IPS DF 4.7 (cell line): ENCODE measurements at regions not wholly inside any gene's neighbourhood (a gene's known extent, or its start where the extent isn't known, plus 50 kb on each side); places are given as distances from the start of the nearest gene placed in this dataset.
"Not testable (repeated sequence)": the region's sequence is repeated elsewhere in the genome, so short reads cannot be mapped to it uniquely, and the experiment has no call there.

Source experiments
- DNase-seq: peaks from one replicate; pipeline ENCODE4 v3.0.0-alpha.2; 2013; ENCODE audit warnings: low spot score; ENCODE audit errors: extremely low read depth

DNA sequence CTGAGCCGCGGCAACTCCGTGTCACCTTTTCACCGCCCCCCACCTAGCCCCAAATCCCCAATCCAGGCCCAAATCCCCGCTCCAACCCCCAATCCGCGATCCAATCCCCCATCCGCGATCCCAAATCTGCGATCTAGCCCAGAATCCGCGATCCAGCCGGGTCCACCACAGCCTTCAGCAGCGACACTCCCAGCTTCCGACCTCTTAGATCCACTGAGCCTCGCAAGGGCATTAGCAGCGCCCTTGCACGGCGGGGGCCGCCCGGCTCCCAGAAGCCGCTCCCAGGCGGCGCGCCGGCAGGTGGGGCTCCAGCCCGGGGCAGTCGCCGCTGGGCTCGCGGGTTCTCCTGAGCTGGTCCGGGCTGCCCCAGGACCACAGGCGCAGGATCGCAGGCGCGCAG, 116.1 kb upstream of the TPTE start:
- not testable (repeated sequence) for DNase-seq

DNA sequence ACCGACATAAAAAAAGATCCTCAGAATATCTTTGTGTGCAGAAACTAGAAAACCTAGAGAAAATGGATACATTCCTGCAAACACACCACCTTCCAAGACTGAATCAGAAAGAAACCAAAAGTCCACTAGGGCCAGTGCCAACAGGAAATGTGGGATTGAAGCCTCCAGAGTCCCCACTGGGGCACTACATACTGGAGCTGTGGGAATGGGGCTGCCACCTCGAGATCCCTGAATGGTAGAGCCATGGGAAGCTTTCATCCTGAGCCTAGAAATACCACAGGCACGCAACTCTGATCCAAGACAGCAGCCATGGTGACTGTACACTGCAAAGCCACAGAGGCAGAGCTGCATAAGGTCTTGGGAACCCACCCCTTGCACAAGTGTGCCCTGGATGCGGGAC, 111.6 kb upstream of the TPTE start:
- DNase-seq, result not testable (repeated sequence)

DNA sequence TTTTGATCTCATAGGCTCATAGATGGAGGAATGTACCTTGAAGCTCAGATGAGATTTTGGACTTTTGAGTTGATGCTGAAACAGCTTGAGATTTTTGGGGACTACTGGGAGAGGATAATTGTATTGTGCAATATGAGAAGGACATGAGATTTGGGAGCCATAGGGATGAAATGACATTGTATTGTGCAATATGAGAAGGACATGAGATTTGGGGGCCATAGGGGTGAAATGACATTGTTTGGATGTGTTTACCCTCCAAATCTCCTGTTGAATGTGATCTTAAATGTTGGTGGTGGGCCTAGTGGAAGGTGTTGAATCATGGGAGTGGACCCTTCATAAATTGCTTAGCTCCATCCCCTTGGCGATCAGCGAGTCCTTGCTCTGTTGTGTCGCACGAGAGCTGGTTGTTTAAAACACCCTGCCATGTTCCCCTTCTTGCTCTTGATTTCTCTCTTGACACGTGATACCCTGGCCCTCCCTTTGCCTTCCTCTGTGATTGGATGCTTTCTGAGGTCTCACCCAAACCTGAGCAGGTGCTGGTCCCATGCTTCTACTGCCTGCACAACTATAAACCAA, 110.9 kb upstream of the TPTE start:
- not testable (repeated sequence) for DNase-seq

DNA sequence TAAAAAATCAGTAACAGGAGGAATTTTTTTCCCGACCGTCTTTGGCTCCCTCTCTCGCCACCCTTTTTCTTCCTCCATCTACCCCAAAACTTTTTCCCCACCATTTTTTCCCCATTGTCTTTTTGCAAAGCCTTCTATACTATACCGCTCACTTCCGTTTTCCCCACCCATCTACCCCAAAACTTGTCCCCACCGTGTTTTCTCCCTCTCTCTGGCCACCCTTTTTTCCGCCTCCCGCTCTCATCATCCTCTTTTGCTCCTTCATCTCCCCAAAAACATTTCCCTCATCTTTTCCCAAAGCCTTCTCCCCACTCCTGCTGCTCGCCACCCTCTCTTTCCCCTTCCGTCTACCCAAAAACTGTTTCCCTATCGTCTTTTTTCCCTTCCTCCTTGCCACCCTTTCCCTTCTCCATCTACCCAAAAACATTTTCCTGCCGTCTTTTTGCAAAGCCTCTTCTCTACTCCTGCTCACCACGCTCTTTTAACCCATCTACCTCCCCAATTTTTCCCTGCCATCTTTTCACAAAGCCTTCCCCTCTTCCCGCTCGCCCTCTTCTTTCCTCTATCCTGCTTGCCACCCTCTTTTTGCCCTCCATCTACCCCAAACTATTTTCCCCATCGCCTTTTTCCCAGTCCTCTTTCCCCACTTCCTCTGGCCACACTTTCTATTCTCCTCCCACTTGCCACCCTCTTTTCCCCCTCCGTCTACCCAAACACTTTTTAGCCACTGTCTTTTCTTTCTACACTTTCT, 109.4 kb upstream of the TPTE start:
- DNase-seq, result not testable (repeated sequence)

DNA sequence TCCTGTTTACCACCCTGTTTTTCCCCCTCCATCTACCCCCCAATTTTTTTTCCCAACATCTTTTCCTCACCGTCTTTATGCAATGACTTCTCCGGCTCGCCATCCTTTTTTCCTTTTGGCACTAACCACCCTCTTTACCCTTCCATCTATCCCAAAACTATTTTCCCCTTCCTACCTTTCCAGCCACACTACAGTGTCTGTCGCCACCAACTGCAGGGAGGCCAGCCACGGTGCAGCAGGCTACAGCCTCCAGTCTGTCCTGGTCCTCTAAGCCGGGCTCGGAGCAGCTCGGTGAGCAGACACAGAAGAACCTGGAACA, 108.5 kb upstream of the TPTE start:
- DNase-seq, result not testable (repeated sequence)

DNA sequence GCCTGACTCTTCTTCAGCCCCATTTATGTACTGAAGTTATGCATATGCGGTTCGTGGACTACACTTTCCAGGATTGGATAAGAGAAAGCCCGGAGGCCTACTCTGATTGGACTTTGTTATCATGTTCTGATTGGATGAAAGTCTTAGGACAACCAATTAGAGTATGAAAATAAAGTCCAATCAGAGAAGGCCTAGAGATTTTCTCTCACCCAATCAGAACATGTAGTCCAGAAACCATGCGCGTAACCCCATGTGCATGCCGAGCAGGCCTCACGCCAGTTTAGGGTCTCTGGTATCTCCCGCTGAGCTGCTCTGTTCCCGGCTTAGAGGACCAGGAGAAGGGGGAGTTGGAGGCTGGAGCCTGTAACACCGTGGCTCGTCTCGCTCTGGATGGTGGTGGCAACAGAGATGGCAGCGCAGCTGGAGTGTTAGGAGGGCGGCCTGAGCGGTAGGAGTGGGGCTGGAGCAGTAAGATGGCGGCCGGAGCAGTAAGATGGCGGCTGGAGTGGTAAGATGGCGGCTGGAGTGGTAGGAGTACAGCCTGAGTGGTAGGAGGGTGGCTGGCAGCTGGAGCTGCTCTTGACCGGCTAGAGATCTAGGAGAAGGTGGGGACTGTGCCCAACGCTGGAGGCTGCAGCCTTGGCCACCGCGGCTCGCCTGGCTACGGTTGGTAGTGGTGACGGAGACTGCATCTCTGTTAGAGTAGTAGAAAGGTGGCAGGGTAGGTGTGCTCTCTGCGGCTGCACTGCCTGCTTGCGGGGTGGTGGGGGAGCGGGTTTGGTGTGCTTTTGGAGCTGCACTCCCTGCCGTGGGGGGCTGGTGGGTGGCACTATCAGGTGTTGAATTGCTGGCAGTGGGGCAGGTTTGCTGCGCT, 107.9 kb upstream of the TPTE start:
- not testable (repeated sequence) for DNase-seq

DNA sequence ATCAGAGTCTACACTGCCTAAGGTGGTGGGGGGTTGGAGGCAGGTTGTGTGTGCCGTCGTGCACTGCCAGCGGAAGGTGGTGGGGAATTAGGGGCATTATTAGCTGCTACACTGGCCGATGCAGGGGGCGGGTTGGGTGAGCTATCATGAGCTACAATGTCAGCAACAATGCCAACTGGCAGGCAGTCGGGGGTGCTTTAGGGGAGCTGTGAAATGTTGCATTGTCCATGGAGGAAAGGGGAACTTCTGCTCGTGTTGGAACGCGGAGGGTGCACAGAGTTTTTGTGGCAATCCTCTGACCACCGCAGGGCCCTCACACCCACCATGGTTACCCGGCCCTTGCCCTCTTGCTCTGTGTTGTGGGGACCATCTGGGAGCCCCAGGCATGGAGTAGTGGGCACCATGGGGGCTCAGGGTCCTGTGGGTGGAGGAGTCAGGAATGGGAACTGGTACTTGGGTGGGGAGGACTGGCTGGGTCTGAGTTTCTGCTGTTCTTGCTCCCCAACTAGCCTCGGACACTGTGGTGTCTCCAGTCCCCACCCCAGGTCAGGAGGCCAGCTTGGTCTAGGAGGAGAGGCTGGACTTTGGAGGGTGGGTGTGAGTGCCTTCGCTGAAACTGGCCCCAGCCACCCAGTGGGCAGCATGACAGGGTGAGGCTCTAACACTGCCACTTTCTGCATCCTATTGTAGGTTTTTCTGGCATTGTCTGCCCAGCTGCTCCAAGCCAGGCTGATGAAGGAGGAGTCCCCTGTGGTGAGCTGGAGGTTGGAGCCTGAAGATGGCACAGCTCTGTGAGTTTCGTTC, 107.1 kb upstream of the TPTE start:
- DNase-seq, result not testable (repeated sequence)

DNA sequence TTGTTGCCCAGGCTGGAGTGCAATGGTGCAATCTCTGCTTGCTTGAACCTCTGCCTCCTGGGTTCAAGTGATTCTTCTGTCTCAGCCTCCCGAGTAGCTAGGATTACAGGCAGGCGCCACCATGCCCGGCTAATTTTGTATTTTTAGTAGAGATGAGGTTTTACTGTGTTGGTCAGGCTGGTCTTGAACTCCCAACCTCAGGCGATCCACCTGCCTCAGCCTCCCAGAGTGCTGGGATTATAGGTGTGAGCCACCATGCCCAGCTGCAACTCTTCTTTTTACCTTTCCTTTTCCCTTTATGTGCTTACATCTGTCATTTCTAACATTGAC, 106.5 kb upstream of the TPTE start:
- DNase-seq, result not testable (repeated sequence)

DNA sequence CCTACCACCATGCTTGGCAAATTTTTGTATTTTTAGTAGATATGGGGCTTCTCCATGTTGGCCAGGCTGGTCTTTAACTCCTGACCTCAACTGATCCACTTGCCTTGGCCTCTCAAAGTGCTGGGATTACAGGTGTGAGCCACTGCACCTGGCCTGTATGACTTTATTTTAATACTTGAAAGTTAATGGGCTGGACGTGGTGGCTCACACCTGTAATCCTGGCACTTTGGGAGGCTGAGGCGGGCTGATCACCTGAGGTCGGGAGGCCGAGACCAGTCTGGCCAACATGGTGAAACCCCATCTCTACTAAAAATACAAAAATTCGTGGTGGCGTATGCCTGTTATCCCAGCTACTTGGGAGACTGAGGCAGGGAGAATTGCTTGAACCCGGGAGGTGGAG, 105.9 kb upstream of the TPTE start:
- not testable (repeated sequence) for DNase-seq

DNA sequence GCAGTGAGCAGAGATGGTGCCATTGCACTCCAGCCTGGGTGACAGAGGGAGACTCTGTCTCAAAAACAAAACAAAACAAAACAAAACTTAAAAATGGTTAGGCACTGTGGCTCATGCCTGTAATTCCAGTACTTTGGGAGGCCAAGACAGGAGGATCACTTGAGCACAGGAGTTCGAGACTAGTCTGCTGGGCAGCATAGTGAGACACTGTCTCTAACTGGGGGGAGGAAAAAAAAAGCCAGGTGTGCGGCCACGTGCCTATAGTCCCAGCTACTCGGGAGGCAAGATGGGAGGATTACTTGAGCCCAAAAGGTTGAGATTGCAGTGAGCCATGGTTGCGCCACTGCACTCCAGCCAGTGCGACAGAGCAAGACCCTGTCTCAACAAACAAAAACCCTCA, 105.5 kb upstream of the TPTE start:
- DNase-seq, result not testable (repeated sequence)

DNA sequence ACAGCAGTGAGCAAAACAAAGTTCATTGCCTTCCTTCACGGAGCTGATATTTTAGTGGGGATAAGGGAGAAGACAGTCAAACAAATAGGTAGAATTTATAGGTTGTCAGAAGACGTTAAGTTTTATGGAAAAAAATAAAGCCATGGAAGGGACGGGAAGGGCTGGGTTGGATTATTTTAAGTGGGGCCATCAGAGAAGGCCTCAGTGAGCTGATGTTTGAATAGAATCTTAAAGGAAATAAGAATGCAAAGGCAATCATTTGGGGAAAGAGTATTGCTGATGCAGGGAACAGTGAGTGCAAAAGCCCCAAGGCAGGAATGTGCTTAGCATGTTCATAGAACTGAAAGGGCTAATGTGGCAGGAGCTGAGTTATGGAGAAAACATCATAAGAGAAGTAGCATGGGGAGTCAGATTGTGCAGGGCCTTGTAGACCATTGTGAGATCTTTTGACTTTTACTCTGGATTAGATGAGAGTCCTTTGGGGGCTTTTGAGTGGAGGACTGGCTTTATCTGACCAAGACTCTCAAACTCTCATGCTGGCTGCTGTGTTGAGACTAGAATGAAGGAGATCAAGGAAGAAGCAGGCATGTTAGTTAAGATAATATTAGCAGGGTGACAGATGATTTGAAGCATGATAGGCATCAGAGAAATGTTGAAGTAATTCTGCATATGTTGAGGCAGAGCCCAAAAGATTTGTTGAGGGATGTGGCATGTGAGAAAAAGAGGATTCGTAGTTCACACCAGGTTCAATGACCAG, 104.5 kb upstream of the TPTE start:
- not testable (repeated sequence) for DNase-seq

DNA sequence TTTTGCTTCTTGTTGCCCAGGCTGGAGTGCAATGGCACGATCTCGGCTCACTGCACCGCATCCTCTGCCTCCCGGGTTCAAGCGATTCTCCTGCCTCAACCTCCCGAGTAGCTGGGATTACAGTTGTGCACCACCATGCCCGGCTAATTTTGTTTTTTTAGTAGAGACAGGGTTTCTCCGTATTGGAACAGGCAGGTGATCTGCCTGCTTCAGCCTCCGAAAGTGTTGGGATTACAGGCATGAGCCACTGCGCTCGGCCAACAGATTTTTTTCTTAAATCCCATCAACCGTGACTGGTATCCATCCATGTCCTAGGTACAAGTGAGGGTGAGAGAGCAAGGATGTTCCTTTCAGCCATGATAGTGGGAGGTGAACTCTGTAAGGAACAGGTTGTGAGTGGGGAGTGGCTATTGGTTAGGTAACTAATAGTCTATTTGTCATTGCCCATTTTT, 103.8 kb upstream of the TPTE start:
- DNase-seq, result not testable (repeated sequence)

DNA sequence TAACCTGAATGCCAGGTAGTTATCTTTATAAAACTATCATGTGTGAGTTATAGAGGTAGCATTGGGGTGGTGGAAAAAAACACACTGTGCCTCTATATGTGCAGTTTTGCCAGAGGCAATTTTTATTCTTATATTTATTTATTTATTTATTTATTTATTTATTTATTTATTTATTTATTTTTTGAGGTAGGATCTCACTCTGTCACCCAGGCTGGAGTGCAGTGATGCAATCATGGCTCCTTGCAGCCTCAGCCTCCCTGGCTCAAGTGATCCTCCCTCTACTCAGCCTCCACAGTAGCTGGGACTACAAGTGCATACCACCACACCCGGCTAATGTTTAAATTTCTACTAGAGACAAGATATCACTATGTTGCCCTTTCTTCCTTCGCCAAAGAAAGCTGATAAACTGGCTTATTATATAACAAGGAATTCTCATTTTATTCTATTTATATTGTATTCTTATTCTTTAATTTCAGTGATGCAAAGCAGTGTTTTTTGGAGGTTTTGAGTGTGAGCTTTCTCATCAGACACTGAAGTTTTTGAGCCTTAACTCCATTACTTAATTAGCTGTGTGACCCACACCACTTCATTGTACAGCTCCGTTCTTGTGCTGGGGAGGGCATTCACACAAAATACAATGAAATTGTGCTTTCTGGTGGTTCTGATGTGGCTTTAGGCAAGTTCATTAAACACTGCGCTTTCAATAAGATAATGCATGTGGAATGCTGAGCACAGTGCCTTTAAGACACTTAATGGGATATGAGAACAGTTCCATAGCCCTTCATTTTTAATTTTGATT, 102.9 kb upstream of the TPTE start:
- not testable (repeated sequence) for DNase-seq

DNA sequence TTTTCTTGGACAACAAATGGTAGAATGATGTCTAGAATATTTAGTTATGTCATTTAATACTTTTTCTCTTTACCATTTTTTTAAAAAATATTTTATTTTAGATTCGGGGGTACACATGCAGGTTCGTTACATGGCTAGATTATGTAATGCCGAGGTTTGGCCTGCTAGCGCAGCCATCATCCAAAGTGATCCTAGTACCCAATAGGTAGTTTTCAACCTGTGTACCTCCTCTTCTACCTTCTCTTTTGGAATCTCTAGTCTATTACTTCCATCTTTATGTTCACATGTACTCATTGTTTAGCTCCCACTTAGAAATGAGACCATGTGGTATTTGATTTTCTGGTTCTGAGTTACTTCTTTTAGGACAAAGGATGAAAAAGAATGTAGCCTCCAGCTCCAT, 100.2 kb upstream of the TPTE start:
- DNase-seq, result not testable (repeated sequence)

DNA sequence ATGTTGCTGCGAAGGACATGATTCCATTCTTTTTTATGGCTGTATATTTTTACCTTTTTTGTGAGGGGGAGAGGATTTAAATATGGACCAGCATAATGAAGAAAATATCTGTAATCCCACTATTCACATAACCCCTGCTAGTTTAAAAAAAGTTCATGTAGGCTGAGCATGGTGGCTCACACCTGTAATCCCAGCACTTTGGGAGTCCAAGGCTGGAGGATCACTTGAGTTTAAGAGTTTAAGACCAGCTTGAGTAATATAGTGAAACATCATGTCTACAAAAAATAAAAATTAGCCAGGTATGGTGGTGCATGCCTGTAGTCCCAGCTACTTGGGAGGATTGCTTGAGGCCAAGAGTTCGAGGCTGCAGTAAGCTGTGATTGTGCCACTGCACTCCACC, 99.8 kb upstream of the TPTE start:
- not testable (repeated sequence) for DNase-seq

DNA sequence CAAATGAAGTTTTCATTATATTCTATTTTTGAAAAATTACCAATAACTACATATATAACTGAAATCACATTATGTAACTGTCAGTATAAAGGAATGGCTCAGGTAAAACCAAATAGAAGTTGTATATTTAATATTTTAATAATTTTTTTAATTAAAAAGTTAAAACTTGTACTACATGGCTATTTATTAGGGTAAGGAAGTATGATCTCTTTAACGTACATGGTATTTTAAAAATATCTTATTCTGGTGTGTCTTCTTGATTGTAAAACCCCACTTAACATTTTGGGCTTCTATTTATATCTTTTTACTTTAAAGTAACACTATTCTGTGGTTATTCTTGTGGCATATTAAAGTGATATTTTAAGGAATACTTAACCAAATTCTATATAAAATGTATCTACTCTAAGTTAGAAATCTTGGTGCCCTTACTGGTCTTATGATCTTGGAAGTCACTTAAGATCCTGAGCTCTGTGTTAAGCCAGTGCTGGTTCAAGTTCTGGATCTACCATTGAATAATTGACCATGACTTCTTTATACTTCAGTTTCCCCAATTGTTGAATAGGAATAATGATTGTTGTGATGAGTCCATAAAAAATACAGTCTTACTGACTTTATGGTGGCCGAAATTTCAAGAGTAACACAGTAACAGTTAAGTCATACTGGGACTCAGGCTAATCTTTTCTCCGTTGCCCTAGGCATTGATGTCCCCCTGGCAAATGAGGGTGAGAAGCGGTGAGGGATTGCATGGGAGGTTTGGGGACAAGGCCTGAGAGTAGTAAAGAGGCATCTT, 97.1 kb upstream of the TPTE start:
- DNase-seq, result not testable (repeated sequence)

DNA sequence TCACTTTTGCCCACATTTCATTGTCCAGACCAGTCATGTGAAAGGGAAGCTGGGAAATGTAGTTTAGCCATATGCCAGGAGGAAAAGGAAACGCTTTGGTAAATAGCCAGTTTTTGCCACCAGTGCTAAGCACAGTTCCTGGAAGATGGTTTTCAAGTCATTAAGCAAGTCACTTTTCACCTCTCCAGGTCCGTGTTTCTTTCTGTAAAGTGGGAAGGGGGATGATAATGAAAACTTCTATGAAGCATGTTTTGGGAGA, 96.6 kb upstream of the TPTE start:
- DNase-seq, result not testable (repeated sequence)

DNA sequence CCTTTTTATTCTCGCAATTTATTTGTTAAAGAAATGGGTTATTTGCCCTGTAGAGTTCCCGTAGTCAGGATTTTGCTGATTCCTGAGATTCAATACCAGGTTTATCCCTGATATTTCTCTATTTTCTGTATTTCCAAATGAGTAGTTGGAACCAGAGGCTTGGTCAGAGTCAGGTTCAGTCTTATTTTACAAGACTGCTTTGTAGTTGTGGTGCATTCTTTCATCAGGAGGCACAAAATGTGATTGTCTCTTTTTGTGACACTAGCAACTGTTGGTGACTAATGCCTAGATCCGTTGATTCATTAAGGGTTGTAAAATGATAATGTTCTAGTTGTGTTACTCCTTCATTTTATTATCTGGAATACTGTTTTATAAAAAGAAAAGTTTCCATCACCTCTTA, 95.5 kb upstream of the TPTE start:
- no peak for DNase-seq

DNA sequence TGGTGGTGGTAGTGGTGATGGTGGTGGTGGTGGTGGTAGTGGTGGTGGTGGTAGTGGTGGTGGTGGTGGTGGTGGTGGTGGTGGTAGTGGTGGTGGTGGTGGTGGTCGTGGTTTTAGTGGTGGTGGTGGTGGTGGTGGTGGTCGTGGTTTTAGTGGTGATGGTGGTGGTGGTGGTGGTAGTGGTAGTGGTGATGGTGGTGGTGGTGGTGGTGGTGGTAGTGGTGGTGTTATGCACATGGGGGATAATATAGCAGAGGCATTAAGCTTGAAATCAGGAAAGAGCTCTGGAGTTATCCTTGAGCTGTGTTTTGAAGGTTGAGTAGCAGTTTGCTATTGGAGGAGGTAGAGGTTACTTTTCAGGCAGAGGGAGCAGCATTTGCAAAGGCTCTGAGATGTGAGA, 94.6 kb upstream of the TPTE start:
- not testable (repeated sequence) for DNase-seq
